Right cardiac atrium (tissue), 5 donors: ENCODE measurements at regions not wholly inside any gene's neighbourhood (a gene's known extent, or its start where the extent isn't known, plus 50 kb on each side); places are given as distances from the start of the nearest gene placed in this dataset.

ENCODE experiments used
- ATAC-seq, 2 donors: fragments of 200-7000 bp; cut with Tn5 transposase; one replicate each; pipeline versions ENCODE4 v1.8.0 to v1.9.1; 2020; ENCODE audit warnings: moderate library complexity in 2 of 2, mild to moderate bottlenecking in 1 of 2
- DNase-seq, 3 donors: peaks; one replicate each; pipeline ENCODE4 v3.0.0-alpha.2; 2020
- H3K27ac ChIP-seq: one replicate; pipeline ENCODE4 v1.5.1; 2013; ENCODE audit warnings: mild to moderate bottlenecking, low read length, control low read depth, moderate library complexity
- H3K27me3 ChIP-seq: one replicate; pipeline ENCODE4 v1.6.1; 2013; ENCODE audit not compliant: control insufficient read depth, insufficient read depth
- H3K4me1 ChIP-seq: one replicate; pipeline ENCODE4 v1.6.1; 2013; ENCODE audit warnings: low read length; ENCODE audit not compliant: control insufficient read depth, insufficient read depth
- H3K4me3 ChIP-seq: one replicate; pipeline ENCODE4 v1.5.1; 2013; ENCODE audit warnings: low read length, control low read depth
- H3K9me3 ChIP-seq: one replicate; pipeline ENCODE4 v1.6.1; 2013; ENCODE audit warnings: low read length; ENCODE audit not compliant: control insufficient read depth
- WGBS: extraction: QIAGEN DNeasy Blood & Tissue Kit; methylation state at CpG from one replicate; pipeline ENCODE4 v1.1.7; 2013; 5-methylcytosine and 5-hydroxymethylcytosine counted together
- intact Hi-C, 4 donors: fragments of 100-400 bp; cut with DNase I; formaldehyde crosslinking; loops; one replicate each; pipeline versions ENCODE4 v1.11.0 to v1.14.0; 2022 to 2023
- donor health status: healthy with polysubstance abuse.
- donor health status: DM: no; HTN: yes; CAD: no.
- donor health status: DM: no; HTN: no; CAD: no.
- donor health status: DM: no; HTN: yes; CAD: no; lungs with severe emphysema.
- donor health status: DM: yes; HTN: yes; CAD: no.

DNA sequence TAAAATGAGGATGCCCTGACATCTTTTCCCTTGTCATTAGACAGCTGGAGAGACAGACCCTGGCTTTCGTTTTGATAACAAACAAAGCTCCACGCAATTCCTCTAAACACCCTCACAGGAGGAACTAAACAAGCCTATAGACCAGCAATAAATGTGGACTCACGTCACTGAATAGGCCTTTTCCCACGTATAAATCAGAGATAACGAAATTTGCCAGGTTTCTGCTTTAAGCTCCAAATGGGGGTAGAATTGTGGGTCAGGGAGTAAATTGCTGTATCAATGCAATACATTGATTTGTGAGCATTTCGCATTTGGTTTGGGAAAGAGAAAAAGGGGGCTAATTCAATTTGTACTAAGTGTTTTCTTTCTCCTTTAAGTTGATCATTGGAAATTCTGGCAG, 256.0 kb downstream of the PMP22 start:
- H3K27ac ChIP-seq, result no peak overlapping the region
- DNase-seq, result no peak
- no peaks in the 10 kb centered on the region for H3K9me3 ChIP-seq
- no peaks in the 10 kb centered on the region for H3K4me1 ChIP-seq
- WGBS, result 46% methylated on average over 6 of the region's 6 CpGs
- no peaks in the 10 kb centered on the region for H3K27me3 ChIP-seq
- intact Hi-C loops, result no loop called here
- ATAC-seq, result no peak
- H3K4me3 ChIP-seq, result no peak overlapping the region

DNA sequence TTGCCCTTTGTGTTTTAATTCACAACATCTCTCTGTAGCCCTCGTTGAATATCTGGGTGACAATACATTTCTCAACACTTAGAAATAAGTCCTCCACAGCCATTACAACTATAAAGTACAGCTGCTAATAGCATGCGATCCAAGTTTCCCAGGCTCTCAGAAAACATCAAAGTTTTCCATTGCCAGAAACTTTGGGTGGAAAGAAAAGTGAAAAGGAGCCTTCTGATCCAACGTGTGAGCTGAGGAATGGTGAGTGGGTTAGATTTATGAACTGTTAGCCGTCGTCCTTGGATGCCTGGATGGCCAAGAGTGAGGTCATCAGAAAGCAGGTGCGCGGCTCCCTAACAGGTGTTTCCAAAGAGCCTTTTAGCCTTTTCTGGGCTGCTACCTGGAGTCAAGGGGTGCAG, 258.0 kb downstream of the PMP22 start:
- intact Hi-C loops, result no loop called here
- Histone ChIP-seq H3K4me3 (no peak overlapping the region), H3K27me3 (no peaks in the 10 kb centered on the region), H3K27ac (no peak overlapping the region), H3K4me1 (no peaks in the 10 kb centered on the region), H3K9me3 (no peaks in the 10 kb centered on the region)
- 68% methylated on average over 7 of the region's 7 CpGs for WGBS
- no peak for DNase-seq
- ATAC-seq, result no peak

DNA sequence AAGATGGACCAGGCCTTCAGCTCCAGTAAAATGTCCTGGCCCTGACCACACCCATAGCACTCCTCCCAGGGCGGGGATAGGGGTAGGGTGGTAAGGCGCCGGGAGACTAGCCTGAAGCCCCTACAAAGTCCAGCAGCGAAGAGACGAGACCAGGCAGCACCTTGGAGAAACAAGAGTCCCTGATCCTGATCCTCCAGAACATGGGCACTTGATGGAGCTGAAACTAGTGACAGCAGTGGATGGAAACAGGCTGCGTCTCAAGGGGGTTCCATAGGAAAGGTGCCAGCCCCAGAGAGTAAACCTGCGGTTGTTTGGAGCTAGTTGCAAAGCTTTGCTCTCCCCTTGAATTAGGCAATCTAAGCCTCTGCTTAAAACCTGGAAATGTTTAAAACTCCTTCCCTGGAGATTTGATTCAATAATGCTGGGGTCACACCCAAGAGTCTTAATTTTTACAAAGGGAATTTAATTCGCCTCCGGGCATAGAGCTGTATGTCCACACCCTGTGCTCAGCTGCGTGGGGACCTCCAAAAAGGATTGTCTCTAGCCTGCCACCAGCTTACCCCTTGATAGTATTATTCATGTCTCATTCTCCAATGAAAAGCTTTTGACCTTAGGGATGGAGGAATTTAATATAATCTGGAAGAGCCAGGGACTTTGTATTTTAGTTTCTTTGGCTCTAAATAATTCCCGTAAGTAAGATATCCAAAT, 258.6 kb downstream of the PMP22 start:
- ATAC-seq, result no peak
- intact Hi-C loops, result no loop called here

DNA sequence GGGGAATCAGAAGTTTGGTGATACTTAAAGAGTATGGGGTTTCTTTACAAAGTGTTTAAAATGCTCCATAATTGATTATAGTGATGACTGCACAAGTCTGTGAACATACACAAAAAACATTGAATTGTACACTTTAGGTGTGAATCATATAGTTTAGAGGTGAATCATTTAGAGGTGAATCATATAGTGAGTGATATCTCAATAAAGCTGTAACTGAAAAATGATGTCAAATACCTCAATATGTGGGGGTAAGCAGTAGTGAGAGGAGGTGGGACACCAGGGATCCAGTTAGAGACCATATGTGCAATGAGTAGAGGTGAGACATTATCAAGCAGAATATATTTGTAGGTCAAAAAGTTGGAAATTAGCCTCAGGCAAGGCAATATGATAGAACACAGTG, 264.5 kb downstream of the PMP22 start:
- intact Hi-C loops, result no loop called here
- Histone ChIP-seq H3K4me3 (no peak overlapping the region), H3K9me3 (no peaks in the 10 kb centered on the region), H3K27ac (no peak overlapping the region), H3K27me3 (no peaks in the 10 kb centered on the region), H3K4me1 (no peaks in the 10 kb centered on the region)
- ATAC-seq (no peak), DNase-seq (no peak)

More for the DNA sequence above, 258.6 kb downstream of the PMP22 start:
- no peak overlapping the region for H3K4me3 ChIP-seq
- no peaks in the 10 kb centered on the region for H3K9me3 ChIP-seq
- no peaks in the 10 kb centered on the region for H3K27me3 ChIP-seq
- no peak overlapping the region for H3K27ac ChIP-seq
- no peak for DNase-seq
- H3K4me1 ChIP-seq, result no peaks in the 10 kb centered on the region
- 80% methylated on average over 11 of the region's 11 CpGs for WGBS

GRCh38 chr17:14997290-14997689, 267.8 kb downstream of the PMP22 start:
- Histone ChIP-seq H3K9me3 (no peaks in the 10 kb centered on the region), H3K4me3 (no peak overlapping the region), H3K27me3 (no peaks in the 10 kb centered on the region), H3K27ac (no peak overlapping the region), H3K4me1 (no peaks in the 10 kb centered on the region)
- ATAC-seq (no peak), DNase-seq (no peak)
- intact Hi-C loops, result no loop called here
- WGBS, result 90% methylated on average over 2 of the region's 2 CpGs

DNA sequence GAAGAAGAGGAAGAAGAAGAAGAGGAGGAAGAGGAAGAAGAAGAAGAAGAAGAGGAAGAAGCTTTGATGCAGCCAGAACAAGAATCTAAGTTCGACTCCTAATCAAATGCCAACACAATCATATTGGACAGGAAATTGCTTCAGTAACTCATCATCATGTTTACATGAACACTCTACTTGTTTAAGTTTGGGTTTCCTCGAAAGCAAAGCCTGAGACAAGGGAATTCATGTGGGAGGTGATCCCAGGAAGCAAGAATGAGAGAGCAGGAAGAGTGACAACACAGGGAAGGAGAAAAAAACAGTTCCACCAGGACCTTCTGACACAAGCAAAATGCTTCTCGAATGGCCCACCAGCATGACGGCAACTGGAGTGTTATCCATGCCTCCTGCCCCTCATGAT, 279.0 kb downstream of the PMP22 start:
- no peaks in the 10 kb centered on the region for H3K4me1 ChIP-seq
- ATAC-seq (no peak), DNase-seq (no peak)
- no peak overlapping the region for H3K27ac ChIP-seq
- intact Hi-C loops, result no loop called here
- WGBS, result 64% methylated on average over 4 of the region's 4 CpGs
- no peaks in the 10 kb centered on the region for H3K27me3 ChIP-seq
- H3K4me3 ChIP-seq, result no peak overlapping the region
- no peaks in the 10 kb centered on the region for H3K9me3 ChIP-seq

DNA sequence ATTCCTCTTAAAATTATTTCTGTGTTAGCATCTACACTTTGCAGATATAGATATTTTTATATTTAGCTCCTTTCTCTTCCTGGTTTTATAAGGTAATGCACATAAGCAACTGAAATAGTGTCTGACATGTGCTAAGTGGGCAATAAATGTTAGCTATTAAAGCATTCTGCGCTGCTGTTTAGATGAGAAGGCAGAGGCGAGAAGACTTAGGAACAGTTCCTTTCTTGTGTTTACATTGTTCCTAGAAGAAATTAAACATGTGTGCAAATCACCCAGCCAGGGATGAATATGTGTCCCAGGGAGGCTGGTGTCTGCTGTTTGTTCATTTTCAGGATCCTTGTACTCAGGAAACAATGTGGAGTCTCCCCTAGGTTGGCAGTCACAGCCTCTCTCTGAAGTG, 292.3 kb downstream of the PMP22 start:
- ATAC-seq (no peak), DNase-seq (no peak)
- intact Hi-C loops, result no loop called here
- Histone ChIP-seq H3K9me3 (peaks cover 2% of the 10 kb centered on the region), H3K27ac (no peak overlapping the region), H3K27me3 (no peaks in the 10 kb centered on the region), H3K4me3 (no peak overlapping the region), H3K4me1 (no peaks in the 10 kb centered on the region)
- WGBS, result 90% methylated on average over 2 of the region's 2 CpGs

DNA sequence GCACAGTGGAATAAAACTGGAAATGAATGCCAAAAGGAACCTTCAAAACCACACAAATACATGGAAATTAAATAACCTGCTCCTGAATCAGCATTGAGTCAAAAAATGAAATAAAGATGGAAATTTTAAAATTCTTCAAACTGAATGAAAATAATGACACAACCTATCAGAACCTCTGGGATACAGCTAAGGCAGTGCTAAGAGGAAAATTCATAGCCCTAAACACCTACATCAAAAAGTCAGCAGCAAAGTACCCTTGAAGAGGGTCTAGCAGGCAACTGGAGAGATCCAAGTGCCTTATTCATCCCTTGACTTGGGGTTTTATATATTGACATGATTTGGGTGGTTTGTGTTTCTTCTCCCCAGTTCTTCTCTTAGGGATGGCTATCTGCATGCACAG, 294.1 kb downstream of the PMP22 start:
- no peaks in the 10 kb centered on the region for H3K27me3 ChIP-seq
- H3K9me3 ChIP-seq, result peaks cover 2% of the 10 kb centered on the region
- ATAC-seq, result no peak
- H3K27ac ChIP-seq, result no peak overlapping the region
- no peaks in the 10 kb centered on the region for H3K4me1 ChIP-seq
- H3K4me3 ChIP-seq, result no peak overlapping the region
- no peak for DNase-seq
- intact Hi-C loops, result no loop called here

DNA sequence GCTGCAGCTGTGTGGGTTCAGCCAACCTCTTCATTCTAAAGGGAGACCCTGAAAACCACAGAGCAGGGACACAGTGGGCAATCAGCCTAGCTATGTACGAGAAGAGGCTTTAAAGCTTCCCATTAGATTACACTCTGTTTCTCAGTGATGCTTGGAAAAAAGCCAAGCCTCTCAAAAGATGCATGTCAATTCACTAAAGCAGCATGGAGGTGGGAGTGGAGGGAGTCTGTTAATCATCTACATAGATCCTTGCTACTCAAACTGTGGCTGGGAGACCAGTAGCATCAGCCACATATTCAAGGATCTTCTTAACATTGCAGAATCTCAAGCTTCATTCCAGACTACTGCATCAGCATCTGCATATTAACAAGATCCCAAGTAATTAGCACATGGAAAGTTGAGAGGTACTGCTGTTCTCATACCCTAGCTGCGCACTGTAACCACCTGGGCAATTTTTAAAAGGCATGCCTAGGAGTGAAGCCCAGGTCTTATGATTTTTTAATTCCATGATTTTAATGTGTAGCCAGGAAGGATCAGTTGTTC, 305.9 kb downstream of the PMP22 start:
- DNase-seq (no peak), ATAC-seq (no peak)
- Histone ChIP-seq H3K4me1 (no peaks in the 10 kb centered on the region), H3K9me3 (no peaks in the 10 kb centered on the region), H3K27me3 (no peaks in the 10 kb centered on the region), H3K27ac (no peak overlapping the region), H3K4me3 (no peak overlapping the region)
- intact Hi-C loops, result no loop called here
- 52% methylated on average over 2 of the region's 2 CpGs for WGBS

GRCh38 chr17:14953405-14953804, 311.7 kb downstream of the PMP22 start:
- Histone ChIP-seq H3K27me3 (no peaks in the 10 kb centered on the region), H3K4me1 (no peaks in the 10 kb centered on the region), H3K27ac (no peak overlapping the region), H3K9me3 (no peaks in the 10 kb centered on the region), H3K4me3 (no peak overlapping the region)
- DNase-seq, result no peak
- intact Hi-C loops, result no loop called here
- no peak for ATAC-seq
- WGBS, result 88% methylated on average over 5 of the region's 5 CpGs

- Histone ChIP-seq H3K4me1 (no peaks in the 10 kb centered on the region), H3K9me3 (no peaks in the 10 kb centered on the region), H3K27me3 (no peaks in the 10 kb centered on the region), H3K27ac (no peak overlapping the region), H3K4me3 (no peak overlapping the region)
- intact Hi-C loops, result no loop called here
- DNase-seq, result no peak
- no peak for ATAC-seq
- WGBS, result 88% methylated on average over 2 of the region's 2 CpGs
Measured at GRCh38 chr17:14950686-14951085, 314.4 kb downstream of the PMP22 start.

DNA sequence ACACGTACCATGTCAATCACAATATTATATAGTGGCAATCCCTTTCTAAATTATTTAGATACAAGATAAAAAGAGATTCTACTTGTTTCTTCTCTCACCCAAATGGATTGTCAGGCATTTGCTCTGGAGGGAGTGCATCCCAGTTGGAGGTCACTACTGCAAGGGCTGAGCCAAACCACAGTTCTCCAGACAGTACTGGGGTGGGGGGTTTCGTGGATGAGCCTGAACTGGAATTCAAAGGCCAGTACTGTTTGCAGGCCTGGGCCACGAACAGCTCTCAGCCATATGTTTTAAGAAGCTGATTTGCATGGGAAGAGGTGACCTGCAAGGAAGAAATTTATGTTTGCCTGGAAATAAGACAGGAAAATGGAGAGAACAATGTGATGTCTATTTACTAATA, 314.9 kb downstream of the PMP22 start:
- H3K9me3 ChIP-seq, result no peaks in the 10 kb centered on the region
- intact Hi-C loops, result no loop called here
- no peak overlapping the region for H3K27ac ChIP-seq
- no peaks in the 10 kb centered on the region for H3K4me1 ChIP-seq
- ATAC-seq (no peak), DNase-seq (no peak)
- no peaks in the 10 kb centered on the region for H3K27me3 ChIP-seq
- no peak overlapping the region for H3K4me3 ChIP-seq
- 57% methylated on average over 3 of the region's 3 CpGs for WGBS
